IPS-18c (cell line): ENCODE measurements at regions not wholly inside any gene's neighbourhood (a gene's known extent, or its start where the extent isn't known, plus 50 kb on each side); places are given as distances from the start of the nearest gene placed in this dataset.

ENCODE experiments used
- H3K4me3 ChIP-seq: 2 replicates; pipeline ENCODE4 v1.7.0; 2013; ENCODE audit warnings: low read depth, mild to moderate bottlenecking, low read length, moderate library complexity; ENCODE audit not compliant: insufficient read depth
- H3K9me3 ChIP-seq: one replicate; pipeline ENCODE4 v1.6.1; 2013; ENCODE audit warnings: mild to moderate bottlenecking, low read length, moderate library complexity; ENCODE audit not compliant: control insufficient read depth, insufficient read depth

DNA sequence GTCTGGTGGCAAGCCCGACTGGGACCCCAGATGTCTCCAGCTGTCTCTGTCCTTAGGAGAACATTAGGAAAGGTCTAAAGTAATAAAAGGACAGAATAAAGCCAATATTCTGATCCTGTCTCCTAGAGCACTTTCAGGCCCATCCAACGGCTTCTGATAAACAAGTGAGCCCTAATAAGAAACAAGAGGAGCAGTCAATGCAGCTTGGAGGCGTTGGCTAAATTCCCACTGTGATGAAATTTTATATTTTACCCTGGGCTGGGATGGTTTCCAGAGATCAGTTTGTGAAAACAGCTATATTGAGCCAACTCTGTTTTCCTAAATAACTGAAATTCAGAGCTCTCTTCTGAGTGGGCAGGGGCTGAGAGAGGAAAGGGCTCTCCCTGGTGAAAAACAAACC lies 55.5 kb upstream of the SRRM4 start:
- H3K4me3 ChIP-seq, result no peak overlapping the region

More for the DNA sequence above, 55.5 kb upstream of the SRRM4 start:
- no peaks in the 10 kb centered on the region for H3K9me3 ChIP-seq
